Heart right ventricle (tissue), 16 donors: ENCODE measurements at regions not wholly inside any gene's neighbourhood (a gene's known extent, or its start where the extent isn't known, plus 50 kb on each side); places are given as distances from the start of the nearest gene placed in this dataset.

ENCODE experiments used
- ATAC-seq, 8 donors: fragments of 200-7000 bp; cut with Tn5 transposase; one replicate each; pipeline ENCODE4 v1.9.1; 2020; ENCODE audit warnings: mild to moderate bottlenecking in 8 of 8, moderate library complexity in 8 of 8, moderate number of reproducible peaks in 1 of 8
- DNase-seq, 2 donors: peaks; one replicate each; pipeline ENCODE4 v3.0.0-alpha.2; 2020
- H3K27ac ChIP-seq, 10 donors: fragments of 200-600 bp; sonication (generic) in 2 of 10; one replicate each; pipeline versions ENCODE4 v1.5.0 to v1.8.0; 2020 to 2022; ENCODE audit warnings: mild to moderate bottlenecking in 3 of 10
- H3K27me3 ChIP-seq, 7 donors: fragments of 200-600 bp; one replicate each; pipeline ENCODE4 v1.8.0; 2021 to 2022; ENCODE audit warnings: mild to moderate bottlenecking in 2 of 7
- H3K36me3 ChIP-seq, 9 donors: fragments of 200-600 bp; sonication (generic) in 1 of 9; one replicate each; pipeline versions ENCODE4 v1.5.0 to v1.8.0; 2020 to 2022; ENCODE audit warnings: mild to moderate bottlenecking in 2 of 9
- H3K4me1 ChIP-seq, 9 donors: fragments of 200-600 bp; sonication (generic) in 1 of 9; one replicate each; pipeline versions ENCODE4 v1.5.0 to v1.8.0; 2020 to 2022; ENCODE audit warnings: mild to moderate bottlenecking in 4 of 9
- H3K4me3 ChIP-seq, 10 donors: fragments of 200-600 bp; sonication (generic) in 2 of 10; one replicate each; pipeline versions ENCODE4 v1.5.0 to v1.8.0; 2020 to 2022; ENCODE audit warnings: mild to moderate bottlenecking in 7 of 10, moderate library complexity in 2 of 10
- H3K9me3 ChIP-seq, 11 donors: fragments of 200-600 bp in 10 of 11; sonication (generic) in 2 of 11; one replicate each; pipeline versions ENCODE4 v1.5.0 to v1.8.0; 2013 to 2022; ENCODE audit warnings: mild to moderate bottlenecking in 2 of 11, control low read depth in 1 of 11, moderate library complexity in 1 of 11
- WGBS, 2 donors: extraction: QIAGEN DNeasy Blood & Tissue Kit; methylation state at CpG; one replicate each; pipeline ENCODE4 v1.1.7; 2013; ENCODE audit warnings: inconsistent platforms in 1 of 2; 5-methylcytosine and 5-hydroxymethylcytosine counted together
- intact Hi-C, 10 donors: fragments of 100-400 bp; cut with DNase I; formaldehyde crosslinking; loops; one replicate each; pipeline versions ENCODE4 v1.11.1 to v1.14.2; 2022
- TF ChIP-seq, protein P1 (sequence below), 9 donors: fragments of 200-600 bp; sonication (generic) in 2 of 9; IDR thresholded peaks; one replicate each; pipeline versions ENCODE4 v1.5.0 to v1.8.0; 2021 to 2022; ENCODE audit warnings: antibody characterized with exemption in 9 of 9, mild to moderate bottlenecking in 5 of 9, moderate library complexity in 1 of 9
- donor health status: Arrhythmogenic right ventricular cardiomyopathy.
- donor health status: ischemic (EF 13 %, LVEDD 7.1; RV severe dilation, severe dysfunction).
- donor health status: healthy with polysubstance abuse.
- donor health status: DM: no; HTN: yes; CAD: no.
- donor health status: DM: no; HTN: no; CAD: no.
- donor health status: ischemic (EF 25% LVEDD 6.9; RV normal size, moderate dysfunction).
- donor health status: ischemic (EF 25% LVEDD 5.7; RV mildly dilated, moderate dysfunction).
- donor health status: healthy.
- donor health status: DM: yes; HTN: yes; CAD: no.
- donor health status: Ischemic cardiomyopathy.
- donor health status: ischemic (EF 35%, LVEDD 5.7; RV mildly dilated, moderate dysfunction).
- donor health status: nonischemic (EF 11% LVEDD 7.7; RV severe dilation, severe dysfunction).
- donor health status: DM: yes; HTN: yes; CAD: no.
- donor health status: PGD.
- donor health status: ischemic (EF 29% LVEDD 5.4; RV normal size, mild dysfunction).
- donor health status: nonischemic (EF 23%, LVEDD 6.1; RV moderate dilation, normal function).

DNA sequence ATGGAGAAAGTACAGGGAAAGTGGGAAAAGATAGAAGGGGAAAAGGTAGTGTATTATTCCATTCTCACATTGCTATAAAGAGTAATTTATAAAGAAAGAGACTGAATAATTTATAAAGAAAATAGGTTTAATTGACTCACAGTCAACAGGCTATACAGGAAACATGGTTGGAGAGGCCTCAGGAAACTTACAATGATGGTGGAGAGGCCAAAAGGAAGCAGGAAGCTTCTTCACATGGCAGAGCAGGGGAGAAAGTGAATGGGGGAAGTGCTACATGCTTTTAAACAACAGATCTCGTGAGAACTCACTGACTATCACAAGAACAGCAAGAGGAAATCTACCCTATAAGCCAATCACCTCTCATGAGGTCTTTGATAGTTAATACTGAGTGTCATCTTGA, 725.0 kb upstream of the FLRT2 start:
- DNase-seq, result no peak
- Histone ChIP-seq H3K4me3 (no peak overlapping the region), H3K9me3 (no peaks in the 10 kb centered on the region), H3K27me3 (no peaks in the 10 kb centered on the region), H3K4me1 (peaks cover 0 to 14% (median 3%) of the 10 kb centered on the region in 9 donors), H3K27ac (no peak overlapping the region), H3K36me3 (no peaks in the 10 kb centered on the region)
- intact Hi-C loops, result no loop called here
- ATAC-seq, result no peak
- WGBS, 2 donors, result 55 to 58% methylated on average over 1 of the region's 1 CpG
- TF ChIP-seq, protein P1, sequence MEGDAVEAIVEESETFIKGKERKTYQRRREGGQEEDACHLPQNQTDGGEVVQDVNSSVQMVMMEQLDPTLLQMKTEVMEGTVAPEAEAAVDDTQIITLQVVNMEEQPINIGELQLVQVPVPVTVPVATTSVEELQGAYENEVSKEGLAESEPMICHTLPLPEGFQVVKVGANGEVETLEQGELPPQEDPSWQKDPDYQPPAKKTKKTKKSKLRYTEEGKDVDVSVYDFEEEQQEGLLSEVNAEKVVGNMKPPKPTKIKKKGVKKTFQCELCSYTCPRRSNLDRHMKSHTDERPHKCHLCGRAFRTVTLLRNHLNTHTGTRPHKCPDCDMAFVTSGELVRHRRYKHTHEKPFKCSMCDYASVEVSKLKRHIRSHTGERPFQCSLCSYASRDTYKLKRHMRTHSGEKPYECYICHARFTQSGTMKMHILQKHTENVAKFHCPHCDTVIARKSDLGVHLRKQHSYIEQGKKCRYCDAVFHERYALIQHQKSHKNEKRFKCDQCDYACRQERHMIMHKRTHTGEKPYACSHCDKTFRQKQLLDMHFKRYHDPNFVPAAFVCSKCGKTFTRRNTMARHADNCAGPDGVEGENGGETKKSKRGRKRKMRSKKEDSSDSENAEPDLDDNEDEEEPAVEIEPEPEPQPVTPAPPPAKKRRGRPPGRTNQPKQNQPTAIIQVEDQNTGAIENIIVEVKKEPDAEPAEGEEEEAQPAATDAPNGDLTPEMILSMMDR (IDR thresholded peaks at IDR 0.05), result no peak

- no peaks in the 10 kb centered on the region for H3K27me3 ChIP-seq
- H3K27ac ChIP-seq, result no peak overlapping the region
- H3K9me3 ChIP-seq, result no peaks in the 10 kb centered on the region
- ATAC-seq (no peak), DNase-seq (no peak)
- no peaks in the 10 kb centered on the region for H3K36me3 ChIP-seq
- intact Hi-C loops, result no loop called here
- H3K4me3 ChIP-seq, result no peak overlapping the region
- TF ChIP-seq, protein P1 (IDR thresholded peaks at IDR 0.05), result no peak
- peaks cover 0 to 14% (median 3%) of the 10 kb centered on the region in 9 donors for H3K4me1 ChIP-seq
Observed at GRCh38 chr14:84806181-84806580, 723.8 kb upstream of the FLRT2 start.

DNA sequence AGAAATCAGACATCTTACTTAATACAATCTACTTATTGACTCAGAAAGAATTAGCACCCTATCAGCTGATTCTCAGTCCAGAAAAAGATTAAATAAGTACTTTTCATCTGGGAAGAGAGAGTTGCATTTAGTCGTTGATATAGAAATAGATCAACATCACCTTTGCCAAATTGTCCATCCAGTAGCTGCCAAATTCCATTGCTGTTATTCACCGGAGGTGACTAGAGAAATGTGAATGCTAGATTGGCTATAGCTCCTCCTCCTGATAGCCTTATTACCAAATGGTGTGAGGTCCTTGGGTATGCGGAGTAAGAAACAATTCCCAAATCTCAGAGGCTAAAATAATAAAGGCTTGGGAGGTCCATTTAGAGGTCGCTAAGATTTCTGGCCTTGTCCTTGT, 723.3 kb upstream of the FLRT2 start:
- peak in 5 of 8 donors; percentile 52 to 75 (median 63) for ATAC-seq

DNA sequence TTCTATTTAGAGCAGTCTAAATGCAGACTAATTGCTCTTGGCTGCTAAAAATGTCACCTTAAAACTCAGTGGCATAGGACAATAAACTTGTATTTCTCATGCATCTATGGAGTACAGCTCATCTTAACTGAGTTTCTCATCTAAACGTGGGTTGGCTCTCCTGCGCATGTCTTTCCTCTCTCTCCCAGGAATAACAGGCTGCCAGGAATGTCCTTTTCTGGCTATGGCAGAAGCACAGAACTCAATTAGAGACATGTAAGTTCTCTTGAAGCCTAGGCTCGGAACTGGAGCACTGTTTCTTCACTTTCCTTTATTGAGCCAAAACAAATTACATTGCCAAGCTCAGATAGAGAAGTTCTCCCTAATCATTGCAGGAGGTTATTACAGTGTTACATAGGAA, 722.3 kb upstream of the FLRT2 start:
- no peak overlapping the region for H3K4me3 ChIP-seq

More for the DNA sequence above, 723.3 kb upstream of the FLRT2 start:
- Histone ChIP-seq H3K36me3 (no peaks in the 10 kb centered on the region), H3K4me3 (no peak overlapping the region), H3K27me3 (no peaks in the 10 kb centered on the region), H3K4me1 (peaks cover 0 to 14% (median 3%) of the 10 kb centered on the region in 9 donors), H3K9me3 (no peaks in the 10 kb centered on the region), H3K27ac (no peak overlapping the region)
- DNase-seq, result no peak
- intact Hi-C loops, result no loop called here
- TF ChIP-seq, protein P1 (IDR thresholded peaks at IDR 0.05), result no peak
- 38 to 47% methylated on average over 4 of the region's 4 CpGs for WGBS, 2 donors

More for the DNA sequence above, 722.3 kb upstream of the FLRT2 start:
- DNase-seq (peak in 1 of 2 donors; percentile 9), ATAC-seq (peak in 3 of 8 donors; percentile 64 to 71 (median 65))
- TF ChIP-seq, protein P1 (IDR thresholded peaks at IDR 0.05), result no peak
- 40 to 45% methylated on average over 3 of the region's 3 CpGs for WGBS, 2 donors
- Histone ChIP-seq H3K4me1 (peaks cover 0 to 14% (median 3%) of the 10 kb centered on the region in 9 donors), H3K27me3 (no peaks in the 10 kb centered on the region), H3K36me3 (no peaks in the 10 kb centered on the region), H3K9me3 (no peaks in the 10 kb centered on the region), H3K27ac (no peak overlapping the region)
- intact Hi-C loops, result no loop called here
